ENCODE measurements at regions not wholly inside any gene's neighbourhood (a gene's known extent, or its start where the extent isn't known, plus 50 kb on each side); places are given as distances from the start of the nearest gene placed in this dataset.

DNA sequence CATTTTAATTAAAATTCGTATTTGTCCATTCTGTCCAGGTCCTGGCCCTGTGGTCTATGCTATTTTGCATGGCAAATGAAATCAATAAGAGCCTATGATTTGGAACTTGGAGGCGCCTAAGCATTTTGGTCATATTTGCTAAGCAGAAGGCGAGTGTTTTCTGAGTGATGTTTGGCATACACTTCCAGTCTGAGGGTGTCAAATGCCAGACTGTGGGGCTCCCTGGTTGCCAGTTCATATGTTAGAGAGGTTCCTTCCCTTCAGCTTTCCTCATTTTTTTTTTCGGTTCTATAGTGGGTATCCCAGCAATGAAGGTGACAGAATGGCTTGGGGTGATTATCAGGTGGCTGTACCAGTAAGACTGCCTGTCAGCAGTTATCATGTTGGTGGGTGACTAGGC, 1007.8 kb upstream of the WWC1 start:
- no peaks in the 10 kb centered on the region for H3K27me3 ChIP-seq (ENCODE audit: control insufficient read depth, insufficient read depth, low read length)
- no peak for DNase-seq (ENCODE audit: low read depth)
- no peak for TF ChIP-seq CTCF (IDR thresholded peaks at IDR 0.05; ENCODE audit: insufficient read depth, low read length, severe bottlenecking)
- H3K36me3 ChIP-seq (ENCODE audit: control insufficient read depth, insufficient read depth, low read length), result no peaks in the 10 kb centered on the region
- no peak overlapping the region for H3K4me3 ChIP-seq (ENCODE audit: low read depth, low read length)
- no peak for FAIRE-seq

DNA sequence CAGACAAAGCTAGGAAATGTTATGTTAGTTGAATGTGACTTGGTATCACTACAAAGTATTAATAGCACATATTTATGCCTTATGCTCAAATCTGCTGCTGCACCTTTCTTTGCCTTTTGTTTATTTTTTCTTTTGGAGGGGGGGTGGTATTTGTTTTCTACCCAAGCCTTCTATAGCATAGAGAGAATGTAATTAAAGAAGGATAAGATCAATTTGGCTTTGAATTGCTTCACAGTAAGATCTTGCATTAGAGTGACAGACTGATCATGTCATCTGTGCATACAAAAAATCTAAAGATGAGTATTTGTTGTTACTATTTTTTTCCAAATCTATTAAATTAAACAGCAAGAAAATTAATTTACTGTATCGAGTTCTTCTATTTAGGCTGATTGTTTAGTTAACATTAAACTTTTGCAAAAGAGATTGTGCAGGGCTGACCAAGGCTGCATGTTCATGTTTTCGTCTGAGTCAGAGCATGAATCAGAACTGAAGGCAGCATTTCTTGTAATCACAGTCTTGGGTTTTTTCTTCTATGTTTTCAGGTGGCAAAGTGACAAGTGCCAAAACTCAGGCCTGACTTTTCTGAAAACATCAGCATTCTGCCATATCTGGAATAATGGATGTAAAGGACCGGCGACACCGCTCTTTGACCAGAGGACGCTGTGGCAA, 1007.1 kb upstream of the WWC1 start:
- H3K4me3 ChIP-seq (ENCODE audit: low read depth, low read length), result no peak overlapping the region
- no peak for TF ChIP-seq CTCF (IDR thresholded peaks at IDR 0.05; ENCODE audit: insufficient read depth, low read length, severe bottlenecking)
- H3K27me3 ChIP-seq (ENCODE audit: control insufficient read depth, insufficient read depth, low read length), result no peaks in the 10 kb centered on the region
- DNase-seq (ENCODE audit: low read depth), result peak; percentile 40
- no peak for FAIRE-seq
- H3K36me3 ChIP-seq (ENCODE audit: control insufficient read depth, insufficient read depth, low read length), result no peaks in the 10 kb centered on the region

DNA sequence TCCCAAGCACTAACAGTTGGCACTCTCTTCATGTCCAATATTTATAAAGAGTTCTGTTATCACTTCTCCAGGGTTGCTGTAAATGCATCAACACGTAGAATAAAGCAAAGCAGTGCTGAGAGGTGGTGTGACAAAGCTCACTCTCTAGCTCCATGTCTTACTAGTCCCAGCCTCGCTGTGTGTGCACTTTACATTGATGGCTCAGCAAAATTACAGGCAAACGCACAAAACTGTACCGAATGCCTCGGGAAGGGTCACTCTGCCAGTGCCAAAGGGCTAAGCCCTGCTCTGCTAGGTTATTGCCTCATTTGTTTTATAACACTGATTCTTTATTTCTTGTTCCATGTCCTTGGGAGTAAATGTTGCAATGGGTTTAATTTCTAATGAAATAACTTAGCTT, 1005.9 kb upstream of the WWC1 start:
- H3K27me3 ChIP-seq (ENCODE audit: control insufficient read depth, insufficient read depth, low read length), result no peaks in the 10 kb centered on the region
- FAIRE-seq, result no peak
- no peak for DNase-seq (ENCODE audit: low read depth)
- H3K4me3 ChIP-seq (ENCODE audit: low read depth, low read length), result no peak overlapping the region
- no peak for TF ChIP-seq CTCF (IDR thresholded peaks at IDR 0.05; ENCODE audit: insufficient read depth, low read length, severe bottlenecking)
- H3K36me3 ChIP-seq (ENCODE audit: control insufficient read depth, insufficient read depth, low read length), result no peaks in the 10 kb centered on the region

DNA sequence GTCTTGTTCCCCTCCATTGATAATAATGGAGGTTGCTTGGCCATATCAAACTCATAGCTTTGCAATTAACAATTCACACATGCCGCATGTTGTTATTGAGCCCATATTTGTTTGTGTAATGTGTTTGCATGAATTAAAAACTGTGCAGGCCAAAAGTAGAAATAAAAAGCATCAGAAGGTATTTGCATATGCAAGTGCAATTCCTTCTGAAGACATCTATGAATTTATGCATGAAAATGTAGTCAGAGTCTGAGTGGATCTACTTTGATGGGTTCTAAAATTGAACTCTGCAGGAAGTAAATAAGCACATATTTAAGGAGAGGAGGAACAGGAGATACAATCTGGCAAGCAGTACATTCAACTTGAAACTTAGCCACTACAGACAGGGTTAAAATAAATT, 1004.6 kb upstream of the WWC1 start:
- TF ChIP-seq CTCF (IDR thresholded peaks at IDR 0.05; ENCODE audit: insufficient read depth, low read length, severe bottlenecking), result no peak
- Histone ChIP-seq H3K4me3 (ENCODE audit: low read depth, low read length) (no peak overlapping the region), H3K27me3 (ENCODE audit: control insufficient read depth, insufficient read depth, low read length) (no peaks in the 10 kb centered on the region), H3K36me3 (ENCODE audit: control insufficient read depth, insufficient read depth, low read length) (no peaks in the 10 kb centered on the region)
- FAIRE-seq (no peak), DNase-seq (ENCODE audit: low read depth) (no peak)

GRCh38 chr5:167290478-167290877, 1001.0 kb upstream of the WWC1 start:
- no peak for TF ChIP-seq CTCF (IDR thresholded peaks at IDR 0.05; ENCODE audit: insufficient read depth, low read length, severe bottlenecking)
- FAIRE-seq, result no peak
- DNase-seq (ENCODE audit: low read depth), result no peak
- H3K36me3 ChIP-seq (ENCODE audit: control insufficient read depth, insufficient read depth, low read length), result no peaks in the 10 kb centered on the region
- no peak overlapping the region for H3K4me3 ChIP-seq (ENCODE audit: low read depth, low read length)
- H3K27me3 ChIP-seq (ENCODE audit: control insufficient read depth, insufficient read depth, low read length), result no peaks in the 10 kb centered on the region

Data from bronchial epithelial cell (primary cell).